HEK293T (cell line): ENCODE measurements at regions not wholly inside any gene's neighbourhood (a gene's known extent, or its start where the extent isn't known, plus 50 kb on each side); places are given as distances from the start of the nearest gene placed in this dataset.
"Not testable (repeated sequence)": the region's sequence is repeated elsewhere in the genome, so short reads cannot be mapped to it uniquely, and the experiment has no call there.

ENCODE experiments used
- ARNT ChIP-seq: fragments of 450-650 bp; IDR thresholded peaks from 2 replicates; pipeline ENCODE4 v1.6.1; 2017; ENCODE audit warnings: mild to moderate bottlenecking
- CTBP1 ChIP-seq: fragments of 450-650 bp; IDR thresholded peaks from 2 replicates; pipeline ENCODE4 v1.6.1; 2016; ENCODE audit warnings: borderline replicate concordance
- ELF4 ChIP-seq: fragments of 450-650 bp; IDR thresholded peaks from 2 replicates; pipeline ENCODE4 v1.6.1; 2017; ENCODE audit warnings: antibody characterized with exemption
- FOXK2 ChIP-seq: fragments of 450-650 bp; IDR thresholded peaks from 2 replicates; pipeline ENCODE4 v1.6.1; 2016; ENCODE audit warnings: mild to moderate bottlenecking
- FOXM1 ChIP-seq: fragments of 450-650 bp; IDR thresholded peaks from 2 replicates; pipeline ENCODE4 v1.6.1; 2017; ENCODE audit warnings: mild to moderate bottlenecking, borderline replicate concordance
- HDGF ChIP-seq: fragments of 450-650 bp; IDR thresholded peaks from 2 replicates; pipeline ENCODE4 v1.6.1; 2017; ENCODE audit warnings: antibody characterized with exemption, borderline replicate concordance
- LEF1 ChIP-seq: fragments of 450-650 bp; IDR thresholded peaks from 2 replicates; pipeline ENCODE4 v1.6.1; 2017; ENCODE audit warnings: mild to moderate bottlenecking, borderline replicate concordance
- PKNOX1 ChIP-seq: fragments of 450-650 bp; IDR thresholded peaks from 2 replicates; pipeline ENCODE4 v1.6.1; 2016
- SP1 ChIP-seq: fragments of 450-650 bp; IDR thresholded peaks from 2 replicates; pipeline ENCODE4 v1.6.1; 2017
- SUZ12 ChIP-seq: fragments of 450-650 bp; IDR thresholded peaks from 2 replicates; pipeline ENCODE4 v1.6.1; 2016; ENCODE audit warnings: mild to moderate bottlenecking
- TARDBP ChIP-seq: fragments of 450-650 bp; IDR thresholded peaks from 2 replicates; pipeline ENCODE4 v1.6.1; 2016
- ZNF384 ChIP-seq: fragments of 450-650 bp; IDR thresholded peaks from 2 replicates; pipeline ENCODE4 v1.6.1; 2016

GRCh38 chr2:83363138-83363537 is 1095.9 kb downstream of the SUCLG1 start:
- not testable (repeated sequence) for TF ChIP-seq PKNOX1, ZNF384, TARDBP, FOXM1, SP1, HDGF, ELF4, ARNT, FOXK2, CTBP1, SUZ12, LEF1
